Activated CD4-positive, alpha-beta T cell treated with anti-CD3 and anti-CD28 coated beads, Interleukin-2, Interleukin-6, amounts not matched to agents 100 ng/mL and 50 ng/mL, durations not matched to agents 16 hours and 8 hours (primary cell): ENCODE measurements at regions not wholly inside any gene's neighbourhood (a gene's known extent, or its start where the extent isn't known, plus 50 kb on each side); places are given as distances from the start of the nearest gene placed in this dataset.

ENCODE experiments used
- DNase-seq: peaks from one replicate; pipeline ENCODE4 v3.0.0-alpha.2; 2020

DNA sequence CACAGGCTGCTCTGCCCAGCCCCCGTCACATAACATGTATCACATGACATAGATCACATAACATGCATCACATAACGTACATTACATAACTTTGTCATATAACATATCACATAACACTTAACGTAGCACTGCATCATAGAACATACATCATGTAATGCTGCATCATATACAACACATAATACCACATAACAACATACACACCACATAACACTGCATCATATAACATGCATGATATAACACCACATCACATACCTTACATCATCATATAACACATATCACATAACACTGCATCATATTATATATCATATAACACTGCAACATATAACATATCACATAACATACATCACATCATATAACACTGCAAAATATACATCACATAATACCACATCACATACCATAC is 83.8 kb downstream of the AXIN2 start:
- DNase-seq = no peak

DNA sequence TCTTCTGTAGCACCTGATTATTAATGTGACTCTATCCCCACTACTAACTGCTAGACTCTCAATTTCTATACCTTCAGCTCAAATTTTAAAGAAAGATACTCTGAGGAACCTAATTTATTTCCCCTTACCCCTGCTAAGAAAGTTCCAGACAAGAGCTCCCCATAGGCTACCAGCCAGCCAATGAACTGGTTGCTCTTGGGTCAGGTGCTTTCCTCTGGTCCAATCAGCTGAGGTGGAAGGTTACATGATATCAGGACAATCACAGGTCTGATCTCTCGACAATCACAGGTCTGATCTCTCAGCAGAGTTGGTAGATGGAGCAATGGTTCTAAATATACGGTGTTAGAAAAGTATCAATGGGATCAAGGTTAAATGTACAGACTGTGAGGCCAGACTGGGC is 86.8 kb downstream of the AXIN2 start:
- no peak for DNase-seq

DNA sequence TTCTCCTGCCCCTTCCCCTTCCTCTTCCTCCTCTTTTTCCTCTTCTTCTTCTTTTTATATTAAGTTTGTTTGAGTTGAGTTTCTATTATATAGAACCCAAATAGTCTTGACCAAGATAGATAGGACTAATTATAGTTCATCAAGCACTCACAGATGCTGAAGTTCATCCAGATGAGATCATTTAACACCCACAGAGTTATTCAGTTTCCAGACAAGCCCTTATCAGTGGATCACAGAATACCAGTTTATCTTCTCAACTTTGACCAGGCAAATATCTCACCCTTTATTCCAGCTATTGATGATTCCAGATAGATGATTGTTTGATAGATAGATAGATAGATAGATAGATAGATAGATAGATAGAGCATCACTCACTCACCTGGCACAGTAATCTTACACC is 87.5 kb downstream of the AXIN2 start:
- no peak for DNase-seq

DNA sequence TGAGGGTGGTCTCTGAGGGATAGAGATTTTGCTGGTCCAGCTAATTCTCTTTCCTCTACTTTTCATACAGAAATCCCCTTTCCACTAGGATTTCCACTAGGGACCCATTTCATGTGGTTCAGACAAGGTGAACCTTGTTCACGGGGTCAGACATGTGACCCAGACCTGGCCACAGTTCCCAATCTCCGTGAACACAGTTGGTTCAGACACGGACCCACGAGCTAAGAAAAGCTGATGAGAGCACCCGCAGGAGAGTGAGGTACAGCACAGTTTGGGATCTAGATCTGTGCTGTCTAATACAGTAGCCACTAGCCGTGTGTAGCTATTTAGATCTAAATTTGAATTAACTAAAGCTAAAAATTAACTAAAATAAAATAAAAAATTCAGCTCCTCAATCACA is 88.1 kb downstream of the AXIN2 start:
- DNase-seq = no peak

DNA sequence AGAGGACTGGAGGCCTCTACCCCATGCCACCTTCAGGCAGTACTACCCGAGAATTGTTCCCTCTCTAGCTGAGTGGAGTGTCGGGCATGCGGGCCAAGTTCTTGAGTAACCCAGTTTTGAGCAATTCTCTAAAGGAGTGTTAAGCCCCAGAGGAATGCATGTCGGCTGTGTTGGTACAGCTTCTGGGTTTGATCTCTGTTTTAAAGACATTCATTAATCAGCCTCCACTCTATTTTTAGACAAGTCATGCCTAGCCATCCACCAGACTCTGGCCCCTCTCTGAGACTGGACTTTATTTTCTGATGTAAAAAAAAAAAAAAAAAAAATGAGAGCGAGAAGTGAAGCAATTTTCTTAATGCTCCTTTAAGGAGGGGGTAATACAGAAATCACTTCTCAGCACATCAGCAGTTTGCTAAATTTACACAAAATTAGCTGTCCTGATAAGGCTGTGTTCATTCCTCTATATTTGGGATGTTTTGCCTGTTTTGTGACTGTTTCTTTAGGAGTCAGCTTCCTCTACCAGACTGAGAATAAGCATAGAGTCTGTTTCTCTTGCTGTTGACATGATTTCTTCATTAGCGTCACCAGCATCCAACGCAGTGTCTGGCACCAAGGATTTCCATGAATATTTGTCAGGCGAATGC is 88.7 kb downstream of the AXIN2 start:
- no peak for DNase-seq

DNA sequence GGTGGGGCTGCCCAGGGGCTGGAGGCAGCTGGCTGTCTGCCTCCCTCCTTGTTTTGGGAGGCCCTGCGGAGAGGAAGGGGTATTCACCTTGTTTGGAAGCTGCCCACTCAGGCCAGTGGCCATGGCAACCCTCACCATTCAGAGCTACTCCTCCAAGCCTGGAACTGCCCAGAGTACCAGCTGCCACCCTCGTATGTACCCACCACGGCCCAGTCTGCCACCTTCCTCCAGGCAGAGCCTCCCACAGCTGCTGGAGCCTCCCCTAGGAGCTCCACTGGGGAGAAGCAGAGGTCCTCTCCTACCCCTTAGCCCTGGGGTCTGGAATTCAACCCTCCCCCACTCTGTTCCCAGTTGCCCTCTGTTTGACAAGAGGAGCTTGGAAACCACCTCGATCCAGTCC is 90.7 kb downstream of the AXIN2 start:
- DNase-seq = no peak

DNA sequence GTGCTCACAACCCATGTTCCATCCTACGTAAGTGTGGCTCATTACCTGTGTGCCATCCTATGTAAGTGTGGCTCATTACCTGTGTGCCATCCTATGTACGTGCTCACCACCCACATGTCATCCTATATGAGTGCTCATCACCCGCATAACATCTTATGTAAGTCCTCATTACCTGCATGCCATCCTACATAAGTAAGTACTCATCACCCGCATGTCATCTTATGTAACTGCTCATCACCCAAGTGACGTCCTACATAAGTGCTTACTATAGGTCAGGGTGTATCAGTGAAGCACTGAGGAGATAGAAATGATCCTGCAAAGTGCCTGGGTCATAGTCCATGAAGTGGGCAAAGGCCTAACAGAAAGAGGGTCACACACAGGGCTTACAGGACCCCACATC is 93.1 kb downstream of the AXIN2 start:
- DNase-seq = no peak

DNA sequence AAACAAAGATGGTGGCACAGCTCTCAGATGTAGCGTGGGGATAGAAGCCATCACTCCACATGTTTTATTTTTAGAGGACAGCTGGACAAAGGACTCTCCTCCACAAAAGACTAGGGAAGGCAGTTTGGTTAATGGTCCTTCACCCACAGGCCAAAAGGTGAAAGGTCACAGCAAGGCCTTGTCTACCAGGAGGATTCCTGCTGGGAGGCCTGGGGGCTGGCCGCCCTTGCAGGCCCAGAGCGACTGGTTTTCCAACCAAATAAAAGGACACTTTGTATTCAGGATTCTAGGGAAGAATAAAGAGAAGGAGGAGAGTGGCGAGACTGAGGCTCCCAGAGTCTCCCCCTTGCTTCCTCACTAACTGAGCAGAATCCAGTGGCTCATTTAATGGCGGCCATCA is 94.3 kb downstream of the AXIN2 start:
- DNase-seq = no peak

DNA sequence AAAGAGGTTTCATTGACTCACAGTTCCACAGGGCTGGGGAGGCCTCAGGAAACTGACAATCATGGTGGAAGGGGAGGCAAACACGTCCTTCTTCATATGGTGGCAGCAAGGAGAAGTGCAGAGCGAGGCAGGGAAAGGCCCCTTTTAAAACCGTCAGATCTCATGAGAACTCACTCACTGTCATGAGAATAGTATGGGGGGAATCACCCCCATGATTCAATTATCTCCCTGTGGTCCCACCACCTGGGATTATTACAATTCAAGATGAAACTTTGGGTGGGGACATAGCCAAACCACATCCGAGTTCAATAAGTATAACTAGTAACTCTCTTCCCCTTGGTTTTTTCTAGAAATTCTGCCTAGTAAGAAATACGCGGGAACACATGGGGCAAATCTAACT is 94.9 kb downstream of the AXIN2 start:
- no peak for DNase-seq

DNA sequence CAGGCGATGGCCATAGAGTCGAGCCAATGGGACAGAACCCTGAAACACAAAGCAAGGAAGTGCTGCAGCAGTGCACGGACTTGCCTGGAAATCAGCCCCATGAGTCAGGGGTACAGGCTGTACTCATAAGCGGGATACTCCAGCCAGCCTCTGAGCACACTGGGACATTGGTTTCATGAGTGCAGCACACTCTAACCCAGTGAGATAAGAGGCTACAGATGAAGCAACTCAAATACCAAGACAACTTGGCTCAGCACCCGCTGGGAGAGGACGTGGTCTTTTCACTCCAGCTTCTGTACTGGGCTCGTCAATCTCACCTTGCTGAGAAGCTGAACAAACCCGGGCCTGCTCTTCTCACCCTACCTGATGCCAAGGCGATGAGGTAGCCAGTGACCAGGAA is 98.2 kb downstream of the AXIN2 start:
- DNase-seq = no peak

DNA sequence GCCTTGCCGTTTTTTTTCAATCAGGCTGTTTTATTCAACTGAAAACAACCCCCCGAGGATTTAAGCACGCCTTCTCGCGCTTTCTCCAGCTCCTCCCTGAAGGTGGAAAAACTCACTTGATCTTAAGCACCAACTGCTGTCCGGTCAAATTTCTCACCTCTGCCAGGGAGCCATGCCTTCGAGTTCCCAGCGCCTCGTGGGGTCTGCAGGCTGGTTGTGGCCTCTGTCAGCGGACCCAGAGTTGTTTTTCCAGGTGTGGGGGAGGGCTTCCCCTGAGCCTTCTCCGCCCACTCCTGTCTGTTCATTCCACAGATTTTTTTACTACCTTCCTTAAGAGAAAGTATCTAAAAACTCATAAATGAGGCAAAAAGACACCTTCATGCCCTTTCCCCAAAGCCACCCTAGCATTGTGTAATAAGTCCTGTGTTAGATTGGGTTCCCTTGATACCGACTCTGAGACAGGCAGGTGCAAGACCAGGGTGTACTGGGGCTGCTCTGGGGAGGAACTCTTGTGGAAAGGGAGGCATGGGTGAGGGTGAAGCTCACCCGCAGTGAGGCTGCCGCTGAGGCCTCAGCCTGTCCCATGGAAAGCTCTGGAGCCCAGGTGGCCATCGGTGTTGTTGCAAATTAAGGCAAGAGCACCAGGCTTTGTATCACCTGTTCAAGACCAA is 101.6 kb downstream of the AXIN2 start:
- no peak for DNase-seq

DNA sequence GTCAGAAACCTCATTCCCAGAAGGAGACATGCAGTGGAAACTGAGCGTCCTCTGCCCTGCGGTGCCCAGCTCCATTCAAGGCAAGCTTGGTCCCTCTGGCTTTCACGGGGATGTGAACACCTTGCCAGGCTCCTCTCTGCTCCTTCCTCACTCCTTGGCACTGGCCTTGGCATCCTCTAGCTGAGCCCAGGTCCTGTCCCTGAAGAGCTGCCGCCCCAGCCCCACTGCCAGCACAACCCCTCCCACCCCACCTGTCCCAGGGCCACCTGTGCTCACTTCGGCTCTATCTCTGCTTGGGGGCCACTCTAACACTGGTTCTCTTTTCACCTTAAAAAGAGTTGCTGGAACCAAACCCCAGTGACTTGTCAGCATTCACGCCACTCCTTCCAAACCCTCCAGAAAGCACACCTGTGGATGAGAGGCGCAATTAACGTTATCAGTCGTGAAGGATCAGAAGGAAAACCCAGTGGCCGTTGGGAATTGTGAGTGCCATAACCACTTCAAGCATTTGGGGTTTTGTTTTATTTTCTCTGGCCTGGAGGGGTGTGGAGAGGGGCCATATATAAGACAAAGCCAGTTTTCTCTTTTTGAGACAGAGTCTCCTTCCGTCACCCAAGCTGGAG is 103.7 kb downstream of the AXIN2 start:
- no peak for DNase-seq

DNA sequence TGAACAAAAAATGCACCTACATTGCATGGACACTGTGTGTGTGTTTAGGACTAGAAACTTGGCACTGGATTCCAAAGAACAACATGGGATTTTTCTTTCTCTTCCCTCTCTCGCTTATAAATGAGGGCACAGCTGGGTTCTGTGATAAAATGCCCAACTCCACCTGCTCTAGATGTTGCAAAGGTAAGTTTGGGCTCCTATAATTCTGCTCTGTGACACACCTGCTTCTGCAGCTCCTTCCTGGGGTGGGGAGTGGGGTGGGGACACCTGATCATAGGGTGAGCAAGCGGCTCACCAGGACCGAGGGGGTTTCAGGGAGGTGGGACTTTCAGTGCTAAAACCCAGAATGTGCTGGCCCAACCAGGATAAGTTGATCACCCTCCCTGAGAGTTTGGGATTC is 104.3 kb downstream of the AXIN2 start:
- no peak for DNase-seq

DNA sequence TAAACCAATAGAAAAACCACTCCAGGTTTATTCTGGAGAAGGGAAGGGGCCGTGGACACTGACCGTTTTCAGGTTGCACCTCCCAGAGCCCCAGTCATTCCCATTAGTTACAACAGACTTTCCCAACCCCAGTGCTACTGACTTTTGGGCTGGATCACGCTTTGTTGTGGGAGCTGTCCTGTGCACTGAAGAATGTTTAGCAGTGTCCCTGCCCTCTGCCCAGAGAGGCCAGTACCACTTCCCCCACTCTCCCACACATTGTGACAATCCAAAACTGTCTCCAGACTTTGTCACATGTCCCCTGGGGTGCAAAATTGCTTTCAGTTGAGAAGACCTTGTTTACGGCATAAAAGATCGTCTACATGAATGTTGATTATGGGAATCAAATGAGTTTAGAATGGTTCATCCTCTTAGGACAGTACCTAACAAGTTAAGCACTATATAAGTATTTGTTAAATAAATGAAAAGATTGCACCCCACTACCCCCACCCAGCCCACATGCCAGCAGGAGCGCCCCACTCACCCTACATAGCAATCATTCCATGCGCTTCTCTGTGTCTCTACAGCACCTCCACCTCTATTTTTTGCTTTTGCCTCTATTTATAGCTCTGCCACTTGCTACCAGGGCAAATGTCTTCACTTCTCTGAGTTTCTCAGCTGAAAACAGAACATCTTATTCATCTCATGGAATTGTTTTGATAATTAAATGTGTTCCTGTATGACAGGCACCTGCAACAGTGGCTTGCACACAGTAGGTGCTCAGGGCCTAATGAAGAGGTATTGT is 104.9 kb downstream of the AXIN2 start:
- DNase-seq = no peak

DNA sequence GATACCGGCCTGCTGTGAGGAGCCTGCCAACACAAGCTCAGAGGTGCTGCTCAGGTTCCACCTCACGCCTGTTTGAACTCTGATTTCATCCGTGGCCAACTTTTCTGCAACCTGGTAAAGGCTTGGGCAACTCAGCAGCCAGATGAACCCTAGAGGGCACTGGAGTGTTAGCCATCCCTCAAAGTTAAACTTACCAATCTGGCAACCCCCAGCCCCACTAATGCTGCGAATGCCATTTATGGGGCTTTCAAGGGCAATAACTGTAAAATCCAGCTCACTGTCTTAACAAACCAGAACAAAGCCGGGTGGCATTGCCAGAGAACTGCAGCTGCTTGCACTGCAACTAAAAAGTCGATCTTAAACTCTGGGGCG is 105.5 kb downstream of the AXIN2 start:
- DNase-seq = no peak

DNA sequence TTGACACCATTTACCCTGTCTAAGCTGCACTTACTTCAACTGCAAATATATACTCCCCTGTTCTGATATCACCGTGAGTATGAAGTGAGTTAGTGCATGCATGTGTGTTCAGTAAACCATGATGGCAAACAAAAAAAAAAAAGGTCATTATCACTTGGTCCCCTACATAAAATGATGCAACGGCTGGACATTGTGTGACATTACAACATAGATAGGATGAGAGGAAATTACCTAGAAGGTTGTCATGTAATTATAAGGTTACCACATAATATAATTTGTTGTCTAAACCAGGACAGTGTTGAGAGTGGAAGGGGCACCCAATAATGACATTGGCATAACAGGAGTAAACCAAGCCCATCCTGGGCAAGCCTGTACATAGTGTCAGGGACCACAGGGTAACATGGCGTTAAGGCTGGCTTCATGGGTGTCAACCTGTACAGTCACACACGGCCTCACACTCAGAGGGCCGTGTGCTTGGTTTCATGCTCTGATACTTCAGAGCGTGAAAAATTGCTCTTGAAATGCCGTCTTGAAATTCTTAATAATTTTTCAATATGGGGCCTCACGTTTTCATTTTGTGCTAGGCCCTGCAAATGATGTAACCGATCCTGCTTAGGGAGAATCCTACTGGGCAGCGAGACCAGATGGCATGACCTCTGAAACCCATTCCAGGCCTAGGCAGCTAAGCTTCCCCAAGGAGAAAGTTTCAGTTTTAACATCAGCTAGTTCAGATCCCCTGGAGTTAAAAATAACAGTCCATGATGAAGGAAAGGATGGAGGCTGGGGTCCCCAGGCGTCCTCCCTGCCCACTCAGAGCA is 106.1 kb downstream of the AXIN2 start:
- DNase-seq = no peak

DNA sequence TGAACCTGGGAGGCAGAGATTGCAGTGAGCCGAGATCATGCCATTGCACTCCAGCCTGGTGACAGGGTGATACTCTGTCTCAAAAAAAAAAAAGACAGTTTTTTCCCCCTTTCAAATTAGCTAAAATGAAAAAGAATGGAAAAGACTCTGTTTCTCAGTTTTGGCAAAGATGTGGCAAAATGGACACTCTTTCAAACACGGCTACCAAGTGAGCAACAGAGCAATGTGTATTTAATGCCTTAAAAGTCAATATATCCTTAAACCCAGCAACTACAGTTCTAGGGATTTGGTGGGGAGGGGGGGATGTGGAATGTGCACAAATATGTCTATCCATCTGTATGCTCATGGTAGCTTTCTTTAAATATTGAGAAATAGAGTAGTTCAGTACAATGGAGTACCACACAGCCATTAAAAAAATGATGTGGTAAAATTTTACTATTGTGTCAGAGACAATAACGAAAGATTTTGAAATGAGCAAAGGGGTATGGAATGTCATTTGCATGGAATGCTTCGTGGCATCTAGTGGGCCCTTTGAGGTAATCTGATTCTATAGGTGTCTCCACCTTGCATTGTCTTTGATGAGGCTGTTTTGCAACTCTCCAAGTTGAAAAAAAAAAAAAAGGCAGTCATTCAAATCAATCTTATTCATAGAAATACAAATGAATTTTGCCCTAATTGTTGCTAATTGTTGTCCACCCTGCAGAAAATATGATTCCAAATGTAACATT is 108.1 kb downstream of the AXIN2 start:
- DNase-seq = no peak

DNA sequence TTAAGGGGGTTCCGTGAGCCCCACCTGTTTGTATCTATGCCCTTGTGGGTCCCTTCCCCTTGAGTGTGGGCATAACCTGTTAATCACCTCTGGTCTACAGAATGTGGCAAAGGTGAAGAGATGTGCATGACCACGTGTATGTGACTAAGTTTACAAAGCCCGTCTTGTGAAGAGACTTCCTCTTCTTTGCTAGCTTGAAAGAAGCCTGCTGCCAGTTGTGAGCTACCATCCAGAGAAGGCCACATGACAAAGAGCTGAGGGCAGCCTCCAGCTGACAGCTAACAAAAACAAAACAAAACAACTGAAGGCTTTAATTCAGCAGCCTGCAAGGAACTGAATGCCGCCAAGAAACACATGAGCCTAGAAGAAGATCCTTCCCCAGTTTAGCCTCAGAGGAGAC is 112.0 kb downstream of the AXIN2 start:
- no peak for DNase-seq

DNA sequence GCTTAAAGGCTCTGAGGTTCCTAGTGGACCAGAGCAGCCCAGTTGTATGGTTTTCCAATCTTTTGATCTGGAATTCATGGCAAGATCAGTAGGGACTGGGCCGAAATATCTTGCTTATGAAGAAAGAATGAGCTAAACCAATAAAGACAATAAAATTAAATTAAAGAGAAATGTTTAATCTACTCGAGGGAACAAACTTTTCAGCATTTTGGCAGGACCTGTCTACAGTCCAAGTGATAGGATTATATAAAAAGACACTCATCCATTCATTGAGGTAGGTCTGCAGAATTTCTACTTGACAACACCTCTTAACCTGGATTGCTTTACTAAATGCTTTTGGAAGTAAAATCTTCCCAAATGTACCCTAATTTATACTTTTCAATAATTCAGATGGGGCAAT is 113.6 kb downstream of the AXIN2 start:
- DNase-seq = no peak

DNA sequence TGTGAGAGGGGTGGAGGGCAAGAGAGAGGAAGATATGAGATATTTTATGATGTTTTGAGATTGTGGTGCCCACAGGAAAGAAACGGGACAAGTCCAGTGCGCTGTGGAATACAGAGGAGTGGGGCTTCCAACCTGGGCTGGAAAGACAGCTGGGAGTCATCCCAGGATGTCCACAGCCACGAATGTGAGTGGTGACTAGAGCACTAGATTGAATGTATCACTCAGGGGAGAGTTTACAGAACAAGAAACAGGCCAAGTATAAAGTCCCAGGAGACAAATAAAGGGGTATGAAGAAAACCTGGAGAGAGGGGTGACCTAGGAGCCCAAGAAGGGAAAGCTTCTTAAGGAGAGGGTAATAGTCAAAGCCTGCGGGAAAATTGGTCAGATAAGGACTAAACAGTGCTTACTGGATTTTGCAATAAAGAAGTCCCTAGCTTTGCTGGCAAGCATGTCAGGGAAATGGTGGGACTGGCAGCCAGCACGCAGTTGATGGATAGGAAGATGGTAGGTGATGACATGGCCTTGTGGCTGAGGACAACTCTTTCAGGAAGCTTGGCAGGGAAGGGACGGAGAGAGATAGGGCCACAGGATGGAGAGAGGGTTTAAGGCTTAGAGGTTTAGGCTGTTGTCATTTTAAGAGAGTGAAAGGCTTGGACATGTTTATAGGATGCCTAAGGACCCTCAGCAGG is 114.5 kb downstream of the AXIN2 start:
- DNase-seq = no peak

DNA sequence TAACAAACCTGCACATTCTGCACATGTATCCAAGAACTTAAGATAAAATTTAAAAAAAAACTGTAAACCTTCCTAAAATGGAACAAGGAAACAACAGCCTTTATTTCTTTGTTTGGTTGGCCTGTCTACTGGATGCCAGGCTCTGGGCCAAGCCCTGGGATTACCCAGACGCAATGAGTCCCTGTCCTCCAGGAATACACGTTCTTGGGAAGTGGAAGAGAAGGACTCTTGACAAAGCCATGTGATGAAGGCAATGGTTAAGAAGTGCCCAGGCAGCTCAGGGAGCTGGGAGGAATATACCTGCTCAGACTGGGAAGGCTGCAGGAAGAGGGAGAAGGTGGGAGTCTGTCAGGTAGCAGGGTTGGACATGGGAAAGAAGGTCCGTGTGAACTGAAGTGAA is 115.4 kb downstream of the AXIN2 start:
- DNase-seq = no peak

DNA sequence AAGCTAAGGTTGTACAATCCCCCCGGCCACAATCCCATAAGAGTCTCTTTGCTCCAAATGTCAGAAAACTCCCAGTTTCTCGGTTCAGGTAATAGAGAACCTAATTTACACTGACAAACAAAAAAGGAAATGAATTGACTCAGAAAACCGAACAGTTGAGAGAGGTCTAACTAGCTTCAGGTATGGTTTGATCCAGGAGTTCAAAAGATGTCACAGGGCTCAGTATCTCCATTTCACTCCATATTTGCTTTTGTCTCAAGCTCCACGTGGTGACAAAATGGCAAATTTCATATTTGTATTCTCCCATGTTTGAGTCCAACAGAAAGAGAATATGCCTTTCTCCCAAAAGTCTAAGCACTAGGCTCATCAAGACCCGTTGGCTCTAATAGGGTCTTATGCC is 117.4 kb downstream of the AXIN2 start:
- DNase-seq = no peak
